Mammary epithelial cell (primary cell): ENCODE measurements at regions not wholly inside any gene's neighbourhood (a gene's known extent, or its start where the extent isn't known, plus 50 kb on each side); places are given as distances from the start of the nearest gene placed in this dataset.

Experiments
- EZH2 ChIP-seq: IDR thresholded peaks from 2 replicates; pipeline ENCODE4 v1.6.1; 2012; ENCODE audit warnings: low read length, inconsistent platforms, borderline replicate concordance
- TF ChIP-seq, protein P1 (sequence below), 2 donors: IDR thresholded peaks in 1 of 2; conservative IDR thresholded peaks in 1 of 2; 2 replicates each; pipeline ENCODE4 v1.5.1; 2011 to 2012; ENCODE audit warnings: inconsistent platforms in 2 of 2, low read length in 2 of 2, mild to moderate bottlenecking in 2 of 2, control low read depth in 1 of 2, low read depth in 1 of 2; ENCODE audit not compliant: insufficient read depth in 1 of 2; ENCODE audit errors: extremely low read depth in 1 of 2

DNA sequence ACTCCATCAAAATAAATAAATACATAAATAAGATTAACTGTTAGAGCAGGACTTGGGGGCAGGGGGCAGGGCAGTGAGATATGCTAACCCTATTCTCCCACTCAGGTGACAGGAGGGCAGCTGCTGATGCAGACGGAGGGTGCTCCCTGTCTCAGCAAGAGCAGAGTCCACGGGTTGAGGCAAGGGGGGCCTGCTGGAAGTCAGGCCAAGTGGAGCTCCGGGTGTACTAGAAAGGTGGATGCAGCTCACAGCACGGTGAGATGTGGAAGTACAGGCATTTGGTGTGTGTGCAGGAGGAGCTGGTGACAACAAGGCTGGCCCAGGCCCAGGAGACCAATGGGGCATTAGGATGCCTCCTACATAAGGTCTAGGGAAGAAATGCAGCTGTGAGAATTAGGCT is 467.3 kb upstream of the B3GAT1 start:
- no peak for TF ChIP-seq EZH2
- TF ChIP-seq, protein P1, sequence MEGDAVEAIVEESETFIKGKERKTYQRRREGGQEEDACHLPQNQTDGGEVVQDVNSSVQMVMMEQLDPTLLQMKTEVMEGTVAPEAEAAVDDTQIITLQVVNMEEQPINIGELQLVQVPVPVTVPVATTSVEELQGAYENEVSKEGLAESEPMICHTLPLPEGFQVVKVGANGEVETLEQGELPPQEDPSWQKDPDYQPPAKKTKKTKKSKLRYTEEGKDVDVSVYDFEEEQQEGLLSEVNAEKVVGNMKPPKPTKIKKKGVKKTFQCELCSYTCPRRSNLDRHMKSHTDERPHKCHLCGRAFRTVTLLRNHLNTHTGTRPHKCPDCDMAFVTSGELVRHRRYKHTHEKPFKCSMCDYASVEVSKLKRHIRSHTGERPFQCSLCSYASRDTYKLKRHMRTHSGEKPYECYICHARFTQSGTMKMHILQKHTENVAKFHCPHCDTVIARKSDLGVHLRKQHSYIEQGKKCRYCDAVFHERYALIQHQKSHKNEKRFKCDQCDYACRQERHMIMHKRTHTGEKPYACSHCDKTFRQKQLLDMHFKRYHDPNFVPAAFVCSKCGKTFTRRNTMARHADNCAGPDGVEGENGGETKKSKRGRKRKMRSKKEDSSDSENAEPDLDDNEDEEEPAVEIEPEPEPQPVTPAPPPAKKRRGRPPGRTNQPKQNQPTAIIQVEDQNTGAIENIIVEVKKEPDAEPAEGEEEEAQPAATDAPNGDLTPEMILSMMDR (conservative IDR thresholded peaks at IDR 0.05 in 1 of 2, IDR thresholded peaks at IDR 0.05 in 1 of 2; ENCODE audit: extremely low read depth in 1 of 2, insufficient read depth in 1 of 2, low read depth in 1 of 2, low read length in 2 of 2), result no peak
